Muscle layer of duodenum (tissue), 2 donors: ENCODE measurements at regions not wholly inside any gene's neighbourhood (a gene's known extent, or its start where the extent isn't known, plus 50 kb on each side); places are given as distances from the start of the nearest gene placed in this dataset.

ENCODE experiments used
- H3K27ac ChIP-seq: one replicate; pipeline ENCODE4 v1.7.0; 2013; ENCODE audit warnings: mild to moderate bottlenecking, low read length
- H3K27me3 ChIP-seq: one replicate; pipeline ENCODE4 v1.7.0; 2013; ENCODE audit warnings: low read depth, mild to moderate bottlenecking, control low read depth, low read length
- H3K36me3 ChIP-seq, 2 donors: one replicate each; pipeline ENCODE4 v1.7.0; 2013; ENCODE audit warnings: low read length in 2 of 2, control low read depth in 1 of 2, mild to moderate bottlenecking in 1 of 2; ENCODE audit not compliant: insufficient read depth in 2 of 2, control insufficient read depth in 1 of 2
- H3K4me1 ChIP-seq, 2 donors: one replicate each; pipeline ENCODE4 v1.7.0; 2013; ENCODE audit warnings: low read length in 2 of 2, mild to moderate bottlenecking in 2 of 2, control low read depth in 1 of 2, moderate library complexity in 1 of 2; ENCODE audit not compliant: insufficient read depth in 2 of 2, control insufficient read depth in 1 of 2
- H3K4me3 ChIP-seq, 2 donors: one replicate each; pipeline ENCODE4 v1.7.0; 2013; ENCODE audit warnings: low read length in 2 of 2, low read depth in 1 of 2, mild to moderate bottlenecking in 1 of 2
- H3K9me3 ChIP-seq, 2 donors: one replicate each; pipeline ENCODE4 v1.7.0; 2013; ENCODE audit warnings: low read length in 2 of 2, control low read depth in 1 of 2, mild to moderate bottlenecking in 1 of 2; ENCODE audit not compliant: control insufficient read depth in 1 of 2
- donor health status: healthy.

GRCh38 chr12:3992945-3993344 is 119.7 kb upstream of the PARP11 start:
- H3K36me3 ChIP-seq = no peaks in the 10 kb centered on the region
- no peak overlapping the region for H3K4me3 ChIP-seq
- no peak overlapping the region for H3K27ac ChIP-seq
- H3K9me3 ChIP-seq = no peaks in the 10 kb centered on the region
- no peaks in the 10 kb centered on the region for H3K4me1 ChIP-seq
- no peaks in the 10 kb centered on the region for H3K27me3 ChIP-seq

DNA sequence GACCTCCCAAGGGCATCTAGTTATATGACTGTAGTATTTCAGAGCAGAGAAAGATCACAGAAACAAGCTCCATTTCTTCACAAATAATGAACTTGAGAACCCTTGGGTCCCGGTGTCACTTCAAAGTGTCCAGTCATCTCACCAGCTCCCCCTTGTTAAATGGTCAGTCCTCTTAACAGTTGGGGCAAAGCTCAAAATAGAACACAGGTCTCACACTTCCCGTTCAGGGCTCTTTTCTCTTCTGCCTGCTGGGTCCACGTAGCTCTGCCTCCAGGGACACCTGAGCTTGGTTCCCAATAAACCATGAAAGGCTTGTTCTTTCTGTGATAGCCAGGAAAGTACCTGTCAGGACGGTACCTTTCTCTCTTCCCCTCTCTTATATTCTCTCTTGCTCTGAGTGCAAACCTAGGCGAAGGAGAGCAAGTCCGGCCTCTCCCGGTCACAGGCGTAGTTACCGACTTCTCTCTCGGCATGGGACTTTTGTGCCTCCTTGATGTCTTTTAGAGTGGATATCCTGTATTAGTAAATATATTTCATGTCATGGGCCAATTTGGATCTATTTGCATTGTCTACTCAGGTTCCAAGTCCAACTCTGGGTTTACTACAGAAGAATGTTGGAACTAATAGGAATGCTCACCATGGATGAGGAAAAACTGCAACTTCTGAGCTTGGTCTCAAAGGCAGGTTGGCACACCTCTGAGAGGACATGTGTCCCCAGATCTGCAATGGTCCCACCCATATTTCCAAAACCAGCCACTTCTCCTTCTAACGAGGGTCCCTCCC is 118.8 kb upstream of the PARP11 start:
- Histone ChIP-seq H3K4me1 (no peaks in the 10 kb centered on the region), H3K9me3 (no peaks in the 10 kb centered on the region), H3K27ac (no peak overlapping the region), H3K27me3 (no peaks in the 10 kb centered on the region), H3K4me3 (no peak overlapping the region), H3K36me3 (no peaks in the 10 kb centered on the region)

DNA sequence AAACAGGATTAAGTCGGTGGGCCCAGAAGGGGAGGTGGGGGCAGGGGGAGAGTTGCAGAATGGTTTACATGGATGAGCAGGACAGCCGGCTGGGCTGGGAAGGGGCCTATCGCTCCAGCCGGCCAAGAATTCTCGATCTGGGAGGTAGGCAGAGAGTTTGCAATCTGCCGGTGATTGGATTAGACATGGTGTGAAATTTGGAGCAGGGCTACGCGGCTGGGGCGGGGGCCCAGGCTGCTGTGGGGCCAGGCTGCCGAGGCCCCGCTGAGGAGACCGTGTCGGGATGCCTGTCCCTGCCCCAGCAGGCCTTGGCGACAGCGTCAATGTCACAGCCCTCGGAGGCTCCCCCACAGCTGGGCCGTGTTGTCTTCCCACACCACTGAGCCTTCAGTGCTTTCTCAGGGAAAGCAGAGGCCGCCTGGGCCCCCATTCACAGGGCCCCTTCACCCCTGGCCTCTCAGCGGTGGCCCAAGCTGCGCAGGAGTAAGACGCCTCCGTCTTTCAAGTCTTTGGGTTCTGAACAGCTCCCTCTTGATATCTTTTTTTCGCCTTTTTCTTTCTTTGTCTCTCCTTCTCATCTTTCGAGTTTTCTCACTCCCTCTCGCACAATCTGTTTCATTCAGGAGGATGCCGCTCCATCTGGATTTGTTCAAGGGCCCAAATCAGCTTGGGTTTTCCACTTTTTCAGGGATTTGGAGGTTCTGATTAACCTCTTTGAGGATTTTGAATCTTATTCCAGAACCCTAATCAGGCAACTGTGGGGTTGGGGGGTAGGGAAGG is 117.5 kb upstream of the PARP11 start:
- H3K9me3 ChIP-seq = no peaks in the 10 kb centered on the region
- no peaks in the 10 kb centered on the region for H3K36me3 ChIP-seq
- no peak overlapping the region for H3K27ac ChIP-seq
- H3K4me3 ChIP-seq = no peak overlapping the region
- H3K4me1 ChIP-seq = no peaks in the 10 kb centered on the region
- no peaks in the 10 kb centered on the region for H3K27me3 ChIP-seq

- no peak overlapping the region for H3K4me3 ChIP-seq
- H3K9me3 ChIP-seq = no peaks in the 10 kb centered on the region
- no peak overlapping the region for H3K27ac ChIP-seq
- no peaks in the 10 kb centered on the region for H3K4me1 ChIP-seq
- H3K36me3 ChIP-seq = no peaks in the 10 kb centered on the region
- no peaks in the 10 kb centered on the region for H3K27me3 ChIP-seq
Measured at GRCh38 chr12:3989218-3989550, 116.0 kb upstream of the PARP11 start.

DNA sequence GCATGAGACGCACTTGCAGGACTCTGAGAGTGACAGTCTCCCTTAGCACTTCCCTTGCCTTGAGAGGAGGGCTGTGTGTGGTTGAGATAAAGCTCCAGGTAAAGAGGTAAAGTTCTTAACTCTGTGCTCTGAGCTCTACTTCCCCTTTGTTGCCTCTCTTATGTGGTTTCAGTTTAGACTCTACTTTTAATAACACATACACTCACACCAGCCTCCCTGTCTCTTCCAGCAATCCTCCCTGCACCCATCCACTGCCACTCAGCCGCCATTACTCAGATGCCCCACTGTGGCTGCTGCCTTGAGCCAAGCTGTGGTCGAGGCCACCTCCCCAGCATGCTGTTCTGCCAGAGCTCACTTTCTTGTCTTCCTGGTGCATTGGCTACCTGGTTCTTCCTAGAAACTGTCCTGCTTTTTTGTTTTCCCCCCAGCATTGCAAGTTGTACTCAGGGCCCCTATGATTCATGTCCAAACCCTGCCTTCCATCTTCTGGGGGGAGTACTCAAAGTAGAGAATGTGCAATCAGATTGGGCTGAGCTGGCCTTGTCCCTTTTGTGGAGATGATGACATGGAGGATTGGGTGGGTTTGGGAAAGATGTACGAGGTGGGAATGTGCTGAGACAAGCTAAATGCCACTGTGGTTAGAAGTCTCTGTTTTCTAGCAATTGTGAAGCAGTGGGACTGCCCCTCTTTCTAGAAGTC is 115.5 kb upstream of the PARP11 start:
- no peaks in the 10 kb centered on the region for H3K36me3 ChIP-seq
- H3K27me3 ChIP-seq = no peaks in the 10 kb centered on the region
- peaks cover 0 to 1% of the 10 kb centered on the region in 2 donors for H3K9me3 ChIP-seq
- no peak overlapping the region for H3K4me3 ChIP-seq
- no peaks in the 10 kb centered on the region for H3K4me1 ChIP-seq
- H3K27ac ChIP-seq = no peak overlapping the region

- Histone ChIP-seq H3K27ac (no peak overlapping the region), H3K9me3 (peaks cover 0 to 4% of the 10 kb centered on the region in 2 donors), H3K27me3 (no peaks in the 10 kb centered on the region), H3K36me3 (no peaks in the 10 kb centered on the region), H3K4me1 (no peaks in the 10 kb centered on the region), H3K4me3 (no peak overlapping the region)
Measured at GRCh38 chr12:3987571-3987970, 114.4 kb upstream of the PARP11 start.

GRCh38 chr12:3980504-3981272 is 107.5 kb upstream of the PARP11 start:
- H3K4me1 ChIP-seq = no peaks in the 10 kb centered on the region
- no peak overlapping the region for H3K27ac ChIP-seq
- H3K9me3 ChIP-seq = peaks cover 0 to 4% of the 10 kb centered on the region in 2 donors
- H3K36me3 ChIP-seq = no peaks in the 10 kb centered on the region
- H3K27me3 ChIP-seq = no peaks in the 10 kb centered on the region
- no peak overlapping the region for H3K4me3 ChIP-seq

DNA sequence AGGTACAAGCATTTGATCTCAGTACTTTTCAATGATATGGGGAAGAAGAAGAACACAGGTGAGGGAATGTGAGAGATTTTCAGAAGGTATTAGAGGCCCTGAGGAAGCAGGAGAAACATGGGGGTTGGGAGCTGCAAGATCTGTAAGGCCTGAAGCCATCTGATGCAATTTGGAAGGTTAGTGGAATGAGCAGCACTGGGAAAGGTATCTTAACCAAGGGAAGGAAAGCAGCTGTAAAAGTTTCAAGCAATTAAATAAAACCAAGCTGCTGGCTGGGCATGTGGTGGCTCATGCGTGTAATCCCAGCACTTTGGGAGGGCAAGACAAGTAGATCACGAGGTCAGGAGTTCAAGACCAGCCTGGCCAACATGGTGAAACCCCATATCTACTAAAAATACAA is 104.4 kb upstream of the PARP11 start:
- Histone ChIP-seq H3K27me3 (no peaks in the 10 kb centered on the region), H3K4me3 (no peak overlapping the region), H3K27ac (no peak overlapping the region), H3K9me3 (no peaks in the 10 kb centered on the region), H3K36me3 (no peaks in the 10 kb centered on the region), H3K4me1 (no peaks in the 10 kb centered on the region)

DNA sequence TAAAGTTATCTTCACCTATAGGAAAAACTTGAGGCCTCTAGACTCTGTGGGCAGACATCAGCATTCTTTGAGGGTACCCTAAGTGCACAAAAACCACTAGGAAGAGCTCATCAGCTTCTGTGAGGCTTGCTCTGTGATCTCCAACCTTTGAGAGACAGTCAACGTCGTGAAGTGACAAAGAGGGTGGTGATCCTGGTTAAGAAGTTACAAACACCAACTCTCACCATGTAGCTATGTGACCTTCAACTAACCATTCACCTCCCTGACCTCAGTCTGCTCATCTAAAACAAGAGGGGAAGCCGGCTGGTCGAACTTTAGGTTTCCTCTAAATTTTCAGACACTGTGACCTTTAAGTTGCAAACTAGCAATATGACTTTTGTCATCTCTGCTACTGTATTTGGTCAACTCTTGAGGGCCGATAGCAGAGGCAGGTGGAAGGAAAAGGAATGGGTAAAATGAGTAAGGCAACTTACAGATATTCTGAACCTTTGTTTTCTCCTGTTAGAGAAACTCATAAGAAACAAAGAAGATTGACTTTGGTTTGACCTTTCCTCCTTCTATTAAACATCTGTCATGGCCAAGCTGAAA is 103.2 kb upstream of the PARP11 start:
- Histone ChIP-seq H3K9me3 (no peaks in the 10 kb centered on the region), H3K36me3 (no peaks in the 10 kb centered on the region), H3K27me3 (no peaks in the 10 kb centered on the region), H3K27ac (no peak overlapping the region), H3K4me1 (no peaks in the 10 kb centered on the region), H3K4me3 (no peak overlapping the region)

- H3K27ac ChIP-seq = no peak overlapping the region
- H3K4me1 ChIP-seq = no peaks in the 10 kb centered on the region
- H3K27me3 ChIP-seq = no peaks in the 10 kb centered on the region
- H3K4me3 ChIP-seq = no peak overlapping the region
- no peaks in the 10 kb centered on the region for H3K36me3 ChIP-seq
- H3K9me3 ChIP-seq = no peaks in the 10 kb centered on the region
Measured at GRCh38 chr12:3975652-3976051, 102.5 kb upstream of the PARP11 start.

DNA sequence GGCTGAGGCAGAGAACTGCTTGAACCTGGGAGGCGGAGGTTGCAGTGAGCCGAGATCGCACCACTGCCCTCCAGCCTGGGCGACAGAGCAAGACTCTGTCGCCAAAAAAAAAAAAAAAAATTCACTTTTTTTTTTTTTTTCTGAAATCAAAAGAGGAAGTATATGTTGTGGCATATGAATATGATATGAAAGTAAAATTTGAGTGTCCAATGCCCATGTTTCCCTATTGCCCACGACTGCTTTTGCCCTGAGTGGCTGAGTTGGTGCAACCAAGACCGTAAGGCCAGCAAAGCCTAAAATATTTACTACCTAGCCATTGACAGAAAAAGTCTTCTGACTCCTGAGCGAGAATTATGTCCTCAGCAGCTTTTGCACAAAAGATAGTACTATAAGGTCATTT is 101.7 kb upstream of the PARP11 start:
- Histone ChIP-seq H3K4me1 (no peaks in the 10 kb centered on the region), H3K36me3 (no peaks in the 10 kb centered on the region), H3K9me3 (no peaks in the 10 kb centered on the region), H3K4me3 (no peak overlapping the region), H3K27me3 (no peaks in the 10 kb centered on the region), H3K27ac (no peak overlapping the region)
